ENCODE measurements at regions not wholly inside any gene's neighbourhood (a gene's known extent, or its start where the extent isn't known, plus 50 kb on each side); places are given as distances from the start of the nearest gene placed in this dataset.

GRCh38 chr2:185610301-185610700 is 128.3 kb upstream of the FSIP2 start:
- H3K4me3 ChIP-seq: no peak overlapping the region
- H3K36me3 ChIP-seq (ENCODE audit: low read depth): no peaks in the 10 kb centered on the region
- H3K4me2 ChIP-seq (ENCODE audit: unreplicated experiment): no peak overlapping the region
- H3K9ac ChIP-seq: no peak overlapping the region
- no peaks in the 10 kb centered on the region for H4K20me1 ChIP-seq (ENCODE audit: insufficient read depth)
- TF ChIP-seq EZH2 (IDR thresholded peaks at IDR 0.05; ENCODE audit: insufficient read depth, poor library complexity, severe bottlenecking): no peak
- TF ChIP-seq EZH2phosphoT487 (IDR thresholded peaks at IDR 0.05; ENCODE audit: insufficient read depth, low read depth): no peak
- no peak overlapping the region for H3K27ac ChIP-seq
- no peaks in the 10 kb centered on the region for H3F3A ChIP-seq (ENCODE audit: insufficient read depth)
- no peaks in the 10 kb centered on the region for H3K9me2 ChIP-seq (ENCODE audit: insufficient read depth)
- H3K27me3 ChIP-seq (replicated peaks; ENCODE audit: insufficient read depth): no peaks in the 10 kb centered on the region
- H3K79me2 ChIP-seq (ENCODE audit: insufficient read depth): no peaks in the 10 kb centered on the region
- no peaks in the 10 kb centered on the region for H3K9me3 ChIP-seq (ENCODE audit: low read depth)
- in situ Hi-C loops (cut with MboI): no loop called here
- DNase-seq: no peak
- 8 to 18% methylated on average over 1 of the region's 1 CpG for WGBS, 2 experiments (ENCODE audit: low coverage in 1 of 2, low lambda C conversion rate in 2 of 2, missing lambda C conversion rate in 2 of 2)
- no peaks in the 10 kb centered on the region for H3K4me1 ChIP-seq (ENCODE audit: insufficient read depth)
- H2AFZ ChIP-seq: no peak overlapping the region

GRCh38 chr2:185618625-185619024 is 120.0 kb upstream of the FSIP2 start:
- Histone ChIP-seq H3K27me3 (replicated peaks; ENCODE audit: insufficient read depth) (no peaks in the 10 kb centered on the region), H3K4me2 (ENCODE audit: unreplicated experiment) (no peak overlapping the region), H3K9me3 (ENCODE audit: low read depth) (peaks cover 3% of the 10 kb centered on the region), H3K79me2 (ENCODE audit: insufficient read depth) (no peaks in the 10 kb centered on the region), H3K36me3 (ENCODE audit: low read depth) (no peaks in the 10 kb centered on the region), H3K27ac (no peak overlapping the region), H2AFZ (no peak overlapping the region), H3K9me2 (ENCODE audit: insufficient read depth) (no peaks in the 10 kb centered on the region), H3F3A (ENCODE audit: insufficient read depth) (no peaks in the 10 kb centered on the region), H3K9ac (no peak overlapping the region), H3K4me3 (no peak overlapping the region), H3K4me1 (ENCODE audit: insufficient read depth) (no peaks in the 10 kb centered on the region), H4K20me1 (ENCODE audit: insufficient read depth) (no peaks in the 10 kb centered on the region)
- no peak for DNase-seq
- no peak for TF ChIP-seq EZH2phosphoT487 (IDR thresholded peaks at IDR 0.05; ENCODE audit: insufficient read depth, low read depth)
- TF ChIP-seq EZH2 (IDR thresholded peaks at IDR 0.05; ENCODE audit: insufficient read depth, poor library complexity, severe bottlenecking): no peak
- 0% methylated on average over 1 of the region's 1 CpG for WGBS, 2 experiments (ENCODE audit: low coverage in 1 of 2, low lambda C conversion rate in 2 of 2, missing lambda C conversion rate in 2 of 2)
- in situ Hi-C loops (cut with MboI): no loop called here

DNA sequence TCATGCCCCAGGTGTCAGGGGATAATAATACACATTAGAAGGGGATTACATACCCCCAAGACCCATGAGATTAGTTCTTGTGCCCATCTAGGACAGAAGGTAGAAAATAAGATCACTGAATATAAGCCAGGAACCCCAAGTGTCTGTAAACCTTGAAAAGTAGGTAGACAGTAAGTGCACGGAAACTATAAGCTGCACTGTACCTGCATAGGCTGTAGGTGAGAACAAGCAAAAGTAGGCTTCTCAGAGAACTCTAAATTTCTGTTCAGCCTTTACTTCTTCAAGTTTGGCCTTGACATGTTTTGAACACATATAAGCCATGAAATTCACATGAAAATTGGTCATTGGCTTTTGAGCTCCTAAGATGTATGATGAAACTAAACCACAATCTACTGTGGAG is 113.0 kb upstream of the FSIP2 start:
- in situ Hi-C loops (cut with MboI): no loop called here
- no peak overlapping the region for H3K27ac ChIP-seq
- H3K9me2 ChIP-seq (ENCODE audit: insufficient read depth): no peaks in the 10 kb centered on the region
- no peak overlapping the region for H2AFZ ChIP-seq
- no peak overlapping the region for H3K4me3 ChIP-seq
- no peaks in the 10 kb centered on the region for H3K79me2 ChIP-seq (ENCODE audit: insufficient read depth)
- DNase-seq: no peak
- 61 to 81% methylated on average over 1 of the region's 1 CpG for WGBS, 2 experiments (ENCODE audit: low coverage in 1 of 2, low lambda C conversion rate in 2 of 2, missing lambda C conversion rate in 2 of 2)
- no peak overlapping the region for H3K4me2 ChIP-seq (ENCODE audit: unreplicated experiment)
- no peaks in the 10 kb centered on the region for H3K36me3 ChIP-seq (ENCODE audit: low read depth)
- no peaks in the 10 kb centered on the region for H4K20me1 ChIP-seq (ENCODE audit: insufficient read depth)
- TF ChIP-seq EZH2 (IDR thresholded peaks at IDR 0.05; ENCODE audit: insufficient read depth, poor library complexity, severe bottlenecking) (no peak), EZH2phosphoT487 (IDR thresholded peaks at IDR 0.05; ENCODE audit: insufficient read depth, low read depth) (no peak)
- H3F3A ChIP-seq (ENCODE audit: insufficient read depth): no peaks in the 10 kb centered on the region
- H3K27me3 ChIP-seq (replicated peaks; ENCODE audit: insufficient read depth): no peaks in the 10 kb centered on the region
- H3K9me3 ChIP-seq (ENCODE audit: low read depth): no peaks in the 10 kb centered on the region
- H3K9ac ChIP-seq: no peak overlapping the region
- H3K4me1 ChIP-seq (ENCODE audit: insufficient read depth): no peaks in the 10 kb centered on the region

DNA sequence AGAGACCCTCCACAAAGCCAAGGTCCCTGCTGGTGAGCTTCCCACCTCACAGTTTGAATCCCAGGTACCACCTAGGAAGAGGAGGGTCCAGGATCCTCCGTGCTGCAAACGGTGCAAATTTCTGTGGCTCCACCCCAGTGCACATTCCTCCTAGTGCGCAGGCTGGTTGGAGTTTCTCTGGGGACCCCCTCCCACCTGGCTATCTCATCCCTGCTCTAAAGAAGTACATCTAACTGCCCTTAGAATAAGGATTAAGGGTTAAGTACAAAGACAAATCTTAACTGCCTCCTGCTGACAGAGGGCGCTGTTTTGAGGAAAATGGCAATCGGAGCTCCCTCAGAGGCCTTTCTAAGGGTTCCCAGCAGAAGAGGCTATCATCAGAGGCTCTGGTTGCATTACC is 109.6 kb upstream of the FSIP2 start:
- Histone ChIP-seq H3F3A (ENCODE audit: insufficient read depth) (no peaks in the 10 kb centered on the region), H3K79me2 (ENCODE audit: insufficient read depth) (no peaks in the 10 kb centered on the region), H3K9ac (no peak overlapping the region), H3K4me2 (ENCODE audit: unreplicated experiment) (no peak overlapping the region), H2AFZ (no peak overlapping the region), H3K27ac (no peak overlapping the region), H3K9me2 (ENCODE audit: insufficient read depth) (no peaks in the 10 kb centered on the region), H4K20me1 (ENCODE audit: insufficient read depth) (no peaks in the 10 kb centered on the region), H3K27me3 (replicated peaks; ENCODE audit: insufficient read depth) (no peaks in the 10 kb centered on the region), H3K4me1 (ENCODE audit: insufficient read depth) (no peaks in the 10 kb centered on the region), H3K9me3 (ENCODE audit: low read depth) (no peaks in the 10 kb centered on the region), H3K36me3 (ENCODE audit: low read depth) (no peaks in the 10 kb centered on the region), H3K4me3 (no peak overlapping the region)
- TF ChIP-seq EZH2phosphoT487 (IDR thresholded peaks at IDR 0.05; ENCODE audit: insufficient read depth, low read depth): no peak
- TF ChIP-seq EZH2 (IDR thresholded peaks at IDR 0.05; ENCODE audit: insufficient read depth, poor library complexity, severe bottlenecking): no peak
- 1 to 3% methylated on average over 4 to 5 of the region's 5 CpGs for WGBS, 2 experiments (ENCODE audit: low coverage in 1 of 2, low lambda C conversion rate in 2 of 2, missing lambda C conversion rate in 2 of 2)
- in situ Hi-C loops (cut with MboI): no loop called here
- DNase-seq: peak; percentile 9

DNA sequence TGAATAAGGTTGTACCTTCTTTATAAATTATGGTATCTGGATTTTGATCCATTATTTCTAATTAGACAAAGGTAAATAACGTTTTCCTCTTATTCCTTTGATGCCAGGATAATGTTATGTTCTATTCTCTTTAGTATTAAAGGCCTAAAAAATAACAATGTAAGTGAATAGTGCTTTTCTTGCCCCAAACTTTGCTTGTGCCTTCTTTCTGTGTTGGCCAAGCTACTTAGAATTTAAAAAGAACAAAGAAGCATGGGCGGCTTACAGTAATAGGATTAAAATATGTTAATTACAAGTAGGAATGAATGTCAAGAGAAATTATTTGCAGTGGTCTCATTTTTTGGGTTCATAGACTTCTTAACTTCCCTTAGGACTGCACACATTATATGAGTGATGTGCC is 105.0 kb upstream of the FSIP2 start:
- H3F3A ChIP-seq (ENCODE audit: insufficient read depth): no peaks in the 10 kb centered on the region
- no peak overlapping the region for H3K4me2 ChIP-seq (ENCODE audit: unreplicated experiment)
- TF ChIP-seq EZH2phosphoT487 (IDR thresholded peaks at IDR 0.05; ENCODE audit: insufficient read depth, low read depth) (no peak), EZH2 (IDR thresholded peaks at IDR 0.05; ENCODE audit: insufficient read depth, poor library complexity, severe bottlenecking) (no peak)
- H4K20me1 ChIP-seq (ENCODE audit: insufficient read depth): no peaks in the 10 kb centered on the region
- H3K4me1 ChIP-seq (ENCODE audit: insufficient read depth): no peaks in the 10 kb centered on the region
- no peak for DNase-seq
- H3K36me3 ChIP-seq (ENCODE audit: low read depth): no peaks in the 10 kb centered on the region
- no peaks in the 10 kb centered on the region for H3K79me2 ChIP-seq (ENCODE audit: insufficient read depth)
- no peak overlapping the region for H2AFZ ChIP-seq
- 24 to 34% methylated on average over 2 of the region's 2 CpGs for WGBS, 2 experiments (ENCODE audit: low coverage in 1 of 2, low lambda C conversion rate in 2 of 2, missing lambda C conversion rate in 2 of 2)
- H3K4me3 ChIP-seq: no peak overlapping the region
- in situ Hi-C loops (cut with MboI): no loop called here
- H3K9me2 ChIP-seq (ENCODE audit: insufficient read depth): no peaks in the 10 kb centered on the region
- no peak overlapping the region for H3K9ac ChIP-seq
- H3K27me3 ChIP-seq (replicated peaks; ENCODE audit: insufficient read depth): no peaks in the 10 kb centered on the region
- no peaks in the 10 kb centered on the region for H3K9me3 ChIP-seq (ENCODE audit: low read depth)
- H3K27ac ChIP-seq: no peak overlapping the region

Data from GM23248 (cell line).